OCI-LY3 (cell line): ENCODE measurements at regions not wholly inside any gene's neighbourhood (a gene's known extent, or its start where the extent isn't known, plus 50 kb on each side); places are given as distances from the start of the nearest gene placed in this dataset.

Source experiments
- EZH2phosphoT487 ChIP-seq: fragments of 200-600 bp; shearing (Covaris generic); IDR thresholded peaks from 2 replicates; pipeline ENCODE4 v1.6.1; 2018; ENCODE audit warnings: antibody characterized with exemption, mixed run types, low read depth
- TF ChIP-seq, protein P1 (sequence below): fragments of 200-600, 300-600 bp; sonication (generic); IDR thresholded peaks from 2 replicates; pipeline ENCODE4 v1.5.1; 2014; ENCODE audit warnings: antibody characterized with exemption, low read length, low read depth

DNA sequence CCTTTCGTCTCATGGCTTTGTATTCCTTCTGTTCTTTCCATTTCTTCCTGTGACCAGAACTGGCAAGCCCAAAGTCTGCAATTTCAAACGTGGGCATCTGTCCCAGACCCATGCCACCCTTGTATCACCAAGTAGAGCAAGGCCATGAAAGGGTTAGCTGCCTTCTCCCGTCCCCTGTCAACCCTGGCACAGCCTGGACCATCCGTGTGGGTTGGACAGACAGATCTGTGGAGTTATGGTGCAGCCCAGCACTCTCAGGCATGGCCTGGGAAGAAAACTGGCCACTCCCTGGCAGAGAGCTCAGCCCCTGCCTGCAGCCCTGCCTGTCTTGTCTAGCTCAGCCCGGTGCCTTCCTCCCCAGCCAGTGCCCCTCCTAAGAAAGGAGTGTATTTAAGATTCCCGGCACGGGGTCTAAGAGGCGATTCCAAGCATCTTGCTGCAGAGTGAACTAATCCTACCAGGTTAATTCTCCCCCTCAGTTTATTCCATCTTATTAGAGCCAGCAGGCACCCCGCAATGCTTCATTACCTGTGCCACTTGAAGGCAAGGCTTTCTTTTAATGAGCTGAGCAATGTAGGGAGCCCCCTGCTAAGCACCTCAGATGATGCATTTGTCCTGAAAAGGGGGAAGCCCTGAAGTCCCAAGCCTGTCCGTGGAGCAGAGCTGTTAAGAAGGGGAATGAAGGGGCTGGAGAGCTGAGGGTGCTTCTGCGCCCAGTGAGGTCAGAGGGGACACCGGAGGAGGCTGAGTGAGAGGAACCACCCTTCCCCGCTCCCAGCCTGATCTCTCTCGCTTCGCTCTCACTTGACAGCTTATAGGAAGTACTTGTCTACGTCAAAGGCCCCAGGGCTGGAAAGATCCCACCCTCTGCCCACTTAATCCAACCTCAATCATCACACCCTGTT lies 130.6 kb downstream of the SPATA19 start:
- TF ChIP-seq, protein P1, sequence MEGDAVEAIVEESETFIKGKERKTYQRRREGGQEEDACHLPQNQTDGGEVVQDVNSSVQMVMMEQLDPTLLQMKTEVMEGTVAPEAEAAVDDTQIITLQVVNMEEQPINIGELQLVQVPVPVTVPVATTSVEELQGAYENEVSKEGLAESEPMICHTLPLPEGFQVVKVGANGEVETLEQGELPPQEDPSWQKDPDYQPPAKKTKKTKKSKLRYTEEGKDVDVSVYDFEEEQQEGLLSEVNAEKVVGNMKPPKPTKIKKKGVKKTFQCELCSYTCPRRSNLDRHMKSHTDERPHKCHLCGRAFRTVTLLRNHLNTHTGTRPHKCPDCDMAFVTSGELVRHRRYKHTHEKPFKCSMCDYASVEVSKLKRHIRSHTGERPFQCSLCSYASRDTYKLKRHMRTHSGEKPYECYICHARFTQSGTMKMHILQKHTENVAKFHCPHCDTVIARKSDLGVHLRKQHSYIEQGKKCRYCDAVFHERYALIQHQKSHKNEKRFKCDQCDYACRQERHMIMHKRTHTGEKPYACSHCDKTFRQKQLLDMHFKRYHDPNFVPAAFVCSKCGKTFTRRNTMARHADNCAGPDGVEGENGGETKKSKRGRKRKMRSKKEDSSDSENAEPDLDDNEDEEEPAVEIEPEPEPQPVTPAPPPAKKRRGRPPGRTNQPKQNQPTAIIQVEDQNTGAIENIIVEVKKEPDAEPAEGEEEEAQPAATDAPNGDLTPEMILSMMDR, result no peak
- no peak for TF ChIP-seq EZH2phosphoT487
